ENCODE measurements at regions not wholly inside any gene's neighbourhood (a gene's known extent, or its start where the extent isn't known, plus 50 kb on each side); places are given as distances from the start of the nearest gene placed in this dataset.

- TF ChIP-seq CTCF (IDR thresholded peaks at IDR 0.05) = no peak
- no peak for TF ChIP-seq POLR2A (IDR thresholded peaks at IDR 0.05)
Measured at GRCh38 chr2:226665306-226665831, 134.3 kb downstream of the IRS1 start.

Data from heart left ventricle (tissue), 13 donors.